IMR-90 (cell line): ENCODE measurements at regions not wholly inside any gene's neighbourhood (a gene's known extent, or its start where the extent isn't known, plus 50 kb on each side); places are given as distances from the start of the nearest gene placed in this dataset.

ENCODE experiments used
- ATAC-seq: fragments of 200-7000 bp; cut with Tn5 transposase; 2 replicates; pipeline ENCODE4 v1.9.1; 2020; ENCODE audit warnings: low read depth, mild to moderate bottlenecking, moderate library complexity
- BruUV-seq: library from RNA; stranded (reverse); fragments of 400-500 nt; replicated peaks from 2 replicates; lab custom pipeline; 2021; lab: Mats Ljungman, UMichigan
- CTCF ChIA-PET: fragments of 300-600 bp; formaldehyde crosslinking; extraction: SDS; loops from one replicate; lab custom pipeline; 2021; ENCODE audit warnings: antibody characterized with exemption; lab: Yijun Ruan, JAX
- POLR2A ChIA-PET: fragments of 300-600 bp; sonication (Branson Sonifier 250); formaldehyde crosslinking; loops from one replicate; lab custom pipeline; 2022; ENCODE audit warnings: antibody characterized with exemption; ENCODE audit not compliant: unreplicated experiment; lab: Charles Lee
- DNase-seq: peaks from one replicate; pipeline ENCODE4 v3.0.0; 2013
- H2AFZ ChIP-seq: replicated peaks from 2 replicates; pipeline ENCODE3; 2013; ENCODE audit warnings: low read length, mild to moderate bottlenecking; ENCODE audit not compliant: poor library complexity
- H2AK5ac ChIP-seq: 2 replicates; pipeline ENCODE4 v1.6.1; 2013; ENCODE audit warnings: low read depth, low read length, inconsistent platforms
- H2AK9ac ChIP-seq: replicated peaks from 2 replicates; pipeline ENCODE3; 2013; ENCODE audit warnings: mild to moderate bottlenecking, low read depth, low read length, moderate library complexity; ENCODE audit not compliant: poor library complexity
- H2BK120ac ChIP-seq: 2 replicates; pipeline ENCODE4 v1.6.1; 2013; ENCODE audit warnings: low read depth, low read length, inconsistent platforms
- H2BK15ac ChIP-seq: 3 replicates; pipeline ENCODE4 v1.6.1; 2013; ENCODE audit warnings: low read depth, low read length, inconsistent platforms
- H2BK20ac ChIP-seq: 2 replicates; pipeline ENCODE4 v1.6.1; 2013; ENCODE audit warnings: low read depth, mild to moderate bottlenecking, inconsistent platforms, low read length, moderate library complexity
- H2BK5ac ChIP-seq: 2 replicates; pipeline ENCODE4 v1.6.1; 2013; ENCODE audit warnings: mild to moderate bottlenecking, low read depth, low read length, inconsistent platforms; ENCODE audit not compliant: poor library complexity, severe bottlenecking
- H3K14ac ChIP-seq: replicated peaks from 2 replicates; pipeline ENCODE4 v1.6.1; 2013; ENCODE audit warnings: low read depth, low read length, inconsistent platforms
- H3K18ac ChIP-seq: 2 replicates; pipeline ENCODE4 v1.6.1; 2013; ENCODE audit warnings: low read depth, low read length, control low read depth
- H3K23ac ChIP-seq: 2 replicates; pipeline ENCODE4 v1.6.1; 2013; ENCODE audit warnings: low read depth, low read length, inconsistent platforms
- H3K27ac ChIP-seq: 2 replicates; pipeline ENCODE4 v1.5.1; 2013; ENCODE audit warnings: mild to moderate bottlenecking, control low read depth, low read length; ENCODE audit not compliant: insufficient read depth
- H3K27me3 ChIP-seq: 2 replicates; pipeline ENCODE4 v1.6.1; 2013; ENCODE audit warnings: low read length; ENCODE audit not compliant: control insufficient read depth, insufficient read depth
- H3K36me3 ChIP-seq: 2 replicates; pipeline ENCODE4 v1.6.1; 2013; ENCODE audit warnings: low read length, mixed read lengths; ENCODE audit not compliant: control insufficient read depth, insufficient read depth
- H3K4ac ChIP-seq: 2 replicates; pipeline ENCODE4 v1.6.1; 2013; ENCODE audit warnings: low read depth, low read length, inconsistent platforms
- H3K4me1 ChIP-seq: 2 replicates; pipeline ENCODE4 v1.6.1; 2013; ENCODE audit warnings: low read length, mixed read lengths; ENCODE audit not compliant: control insufficient read depth, insufficient read depth
- H3K4me2 ChIP-seq: 2 replicates; pipeline ENCODE4 v1.6.1; 2013; ENCODE audit warnings: low read depth, mild to moderate bottlenecking, control low read depth, low read length, moderate library complexity
- H3K4me3 ChIP-seq: 2 replicates; pipeline ENCODE4 v1.5.1; 2013; ENCODE audit warnings: low read depth, mild to moderate bottlenecking, control low read depth, low read length, moderate library complexity; ENCODE audit not compliant: insufficient read depth
- H3K56ac ChIP-seq: 2 replicates; pipeline ENCODE4 v1.6.1; 2013; ENCODE audit warnings: low read length, inconsistent platforms; ENCODE audit not compliant: insufficient read depth; ENCODE audit errors: extremely low read depth
- H3K79me1 ChIP-seq, 2 experiments: 2 replicates each; pipeline ENCODE4 v1.6.1; 2013; ENCODE audit warnings: low read length in 2 of 2, inconsistent platforms in 1 of 2, low read depth in 1 of 2
- H3K9ac ChIP-seq: 2 replicates; pipeline ENCODE4 v1.6.1; 2013; ENCODE audit warnings: low read depth, low read length, control low read depth
- H3K9me1 ChIP-seq: 2 replicates; pipeline ENCODE4 v1.6.1; 2013; ENCODE audit warnings: low read length, inconsistent platforms; ENCODE audit not compliant: insufficient read depth
- H3K9me3 ChIP-seq: 2 replicates; pipeline ENCODE4 v1.6.1; 2013; ENCODE audit warnings: low read length; ENCODE audit not compliant: control insufficient read depth, insufficient read depth
- H4K20me1 ChIP-seq: 2 replicates; pipeline ENCODE4 v1.6.1; 2013; ENCODE audit warnings: low read length, inconsistent platforms; ENCODE audit not compliant: insufficient read depth
- H4K5ac ChIP-seq: 2 replicates; pipeline ENCODE4 v1.6.1; 2013; ENCODE audit warnings: mild to moderate bottlenecking, low read depth, low read length, control low read depth
- H4K8ac ChIP-seq, 2 experiments: 2 replicates each; pipeline ENCODE4 v1.6.1; 2013; ENCODE audit warnings: low read depth in 2 of 2, low read length in 2 of 2, control low read depth in 1 of 2, inconsistent platforms in 1 of 2
- H4K91ac ChIP-seq: 2 replicates; pipeline ENCODE4 v1.6.1; 2013; ENCODE audit warnings: low read depth, low read length, inconsistent platforms; ENCODE audit not compliant: insufficient read depth
- CHD1 ChIP-seq: IDR thresholded peaks from 2 replicates; pipeline ENCODE4 v1.6.1; 2012; ENCODE audit warnings: low read depth, low read length, improper control_type of control experiment
- MAFK ChIP-seq: IDR thresholded peaks from 2 replicates; pipeline ENCODE4 v1.6.1; 2012; ENCODE audit warnings: low read depth, low read length, improper control_type of control experiment
- POLR2A ChIP-seq: IDR thresholded peaks from 2 replicates; pipeline ENCODE4 v1.6.1; 2012; ENCODE audit warnings: mild to moderate bottlenecking, low read depth, low read length
- RCOR1 ChIP-seq: IDR thresholded peaks from 2 replicates; pipeline ENCODE4 v1.6.1; 2012; ENCODE audit warnings: mild to moderate bottlenecking, low read length, improper control_type of control experiment; ENCODE audit not compliant: insufficient replicate concordance
- WGBS, 2 experiments: methylation state at CpG; one replicate each; pipeline versions ENCODE4 v1.1.5 to v1.1.7; 2013; ENCODE audit warnings: missing lambda C conversion rate in 2 of 2; ENCODE audit not compliant: insufficient read length in 1 of 2; ENCODE audit errors: extremely low coverage in 2 of 2; 5-methylcytosine and 5-hydroxymethylcytosine counted together
- dilution Hi-C: fragments of 300-500 bp; cut with HindIII; formaldehyde crosslinking; loops from one replicate; pipeline ENCODE4 v1.14.3; 2018; ENCODE audit warnings: low sequenced_read_pairs; ENCODE audit not compliant: unreplicated experiment
- in situ Hi-C: fragments of 300-500 bp; cut with MboI; formaldehyde crosslinking; loops from 3 replicates; pipeline ENCODE4 v1.14.3; 2019; ENCODE audit warnings: low sequenced_read_pairs, inconsistent platforms, mixed read lengths
- intact Hi-C: fragments of 100-400 bp; cut with micrococcal nuclease; formaldehyde crosslinking; loops from 2 replicates; pipeline ENCODE4 v1.10.0; 2022

DNA sequence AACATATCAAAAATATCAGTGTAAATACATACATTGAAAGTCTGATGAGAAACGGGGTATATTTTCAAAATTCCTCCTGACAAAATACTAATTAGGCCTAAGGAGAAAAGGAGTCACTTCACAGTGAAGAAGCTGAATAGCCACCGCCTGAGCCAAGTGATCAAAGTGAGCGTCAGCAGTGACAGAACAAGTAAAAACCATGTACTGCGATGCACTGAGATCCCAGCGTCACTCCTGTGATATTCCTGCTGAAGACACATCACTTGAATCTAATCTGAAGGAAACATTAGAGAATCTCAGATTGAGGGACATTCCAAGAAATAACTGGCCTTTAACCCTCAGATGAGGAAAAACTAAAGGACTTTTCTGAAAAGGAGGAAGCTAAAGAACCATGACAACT is 285.3 kb downstream of the EN1 start:
- WGBS, 2 experiments = 95% methylated on average over 3 of the region's 5 CpGs; no CpG with 5 or more reads in 1 of the 2 experiments
- in situ Hi-C loops = no loop called here

More for the DNA sequence above, 285.3 kb downstream of the EN1 start:
- no peak overlapping the region for H2BK15ac ChIP-seq
- H2BK120ac ChIP-seq = no peak overlapping the region
- H3K9me3 ChIP-seq = no peaks in the 10 kb centered on the region
- no peak overlapping the region for H3K23ac ChIP-seq
- H2AK9ac ChIP-seq = no peak overlapping the region
- H3K14ac ChIP-seq = no peak overlapping the region
- dilution Hi-C loops = no loop called here
- no peak for TF ChIP-seq POLR2A
- no peak for TF ChIP-seq RCOR1
- TF ChIP-seq MAFK = no peak
- no peak for TF ChIP-seq CHD1
- no peaks in the 10 kb centered on the region for H3K27me3 ChIP-seq
- no peaks in the 10 kb centered on the region for H3K79me1 ChIP-seq
- no peaks in the 10 kb centered on the region for H3K4me1 ChIP-seq
- POLR2A ChIA-PET = no interaction called here
- H3K9ac ChIP-seq = no peak overlapping the region
- CTCF ChIA-PET = interaction anchor here (0.6 kb wide), 1 partner anchor 23 kb away, joined by 4 read pairs; no protein-coding TSS in a partner anchor
- H4K20me1 ChIP-seq = no peaks in the 10 kb centered on the region
- no peak overlapping the region for H3K4ac ChIP-seq
- H3K9me1 ChIP-seq = no peaks in the 10 kb centered on the region
- H2BK5ac ChIP-seq = no peak overlapping the region
- BruUV-seq = no TSS peak
- H2BK20ac ChIP-seq = no peak overlapping the region
- no peak overlapping the region for H3K18ac ChIP-seq
- ATAC-seq (no peak), DNase-seq (no peak)
- H4K91ac ChIP-seq = no peak overlapping the region
- H3K27ac ChIP-seq = no peak overlapping the region
- no peak overlapping the region for H2AK5ac ChIP-seq
- no peak overlapping the region for H2AFZ ChIP-seq
- H4K5ac ChIP-seq = no peak overlapping the region
- H3K4me2 ChIP-seq = no peak overlapping the region
- intact Hi-C loops = no loop called here
- H3K4me3 ChIP-seq = no peak overlapping the region
- H3K36me3 ChIP-seq = no peaks in the 10 kb centered on the region
- H3K56ac ChIP-seq = no peak overlapping the region
- H4K8ac ChIP-seq = no peak overlapping the region
